AG04449 (cell line): ENCODE measurements at regions not wholly inside any gene's neighbourhood (a gene's known extent, or its start where the extent isn't known, plus 50 kb on each side); places are given as distances from the start of the nearest gene placed in this dataset.

Experiments
- CTCF ChIA-PET: fragments of 350-600 bp; formaldehyde crosslinking; extraction: SDS; loops from one replicate; lab custom pipeline; 2021; ENCODE audit warnings: antibody characterized with exemption; lab: Yijun Ruan, JAX
- POLR2A ChIA-PET: fragments of 400-600, 350-600 bp; formaldehyde crosslinking; extraction: SDS; loops from one replicate; lab custom pipeline; 2020; ENCODE audit warnings: antibody characterized with exemption, inconsistent platforms; lab: Yijun Ruan, JAX
- DNase-seq: peaks from one replicate; pipeline ENCODE4 v3.0.0-alpha.2; 2010; ENCODE audit warnings: low read depth, low spot score
- H3K4me3 ChIP-seq: 2 replicates; pipeline ENCODE4 v1.5.1; 2011; ENCODE audit warnings: low read depth, mild to moderate bottlenecking, control low read depth, low read length
- CTCF ChIP-seq: IDR thresholded peaks from one replicate; pipeline ENCODE4 v1.5.1; 2011; ENCODE audit warnings: mild to moderate bottlenecking, moderate library complexity, low read length, control low read depth, inconsistent platforms; ENCODE audit not compliant: insufficient read depth; ENCODE audit errors: missing control alignments

GRCh38 chr10:65323802-65324201 is 1602.0 kb upstream of the LRRTM3 start:
- TF ChIP-seq CTCF = no peak
- POLR2A ChIA-PET = no interaction called here
- CTCF ChIA-PET = no interaction called here
- no peak overlapping the region for H3K4me3 ChIP-seq
- no peak for DNase-seq

- CTCF ChIA-PET = no interaction called here
- POLR2A ChIA-PET = no interaction called here
- TF ChIP-seq CTCF = no peak
- H3K4me3 ChIP-seq = no peak overlapping the region
- no peak for DNase-seq
These were observed 1599.9 kb upstream of the LRRTM3 start for GRCh38 chr10:65325913-65326312.

GRCh38 chr10:65328486-65328885 is 1597.3 kb upstream of the LRRTM3 start:
- H3K4me3 ChIP-seq = no peak overlapping the region
- no peak for DNase-seq
- no peak for TF ChIP-seq CTCF
- ChIA-PET POLR2A (no interaction called here), CTCF (no interaction called here)

GRCh38 chr10:65335311-65335710 is 1590.5 kb upstream of the LRRTM3 start:
- no peak for DNase-seq
- CTCF ChIA-PET = no interaction called here
- no peak for TF ChIP-seq CTCF
- no peak overlapping the region for H3K4me3 ChIP-seq
- POLR2A ChIA-PET = no interaction called here

GRCh38 chr10:65340340-65340739 is 1585.5 kb upstream of the LRRTM3 start:
- POLR2A ChIA-PET = no interaction called here
- DNase-seq = no peak
- no peak overlapping the region for H3K4me3 ChIP-seq
- CTCF ChIA-PET = no interaction called here
- TF ChIP-seq CTCF = no peak

GRCh38 chr10:65341323-65341925 is 1584.4 kb upstream of the LRRTM3 start:
- DNase-seq = no peak
- POLR2A ChIA-PET = no interaction called here
- H3K4me3 ChIP-seq = no peak overlapping the region
- no peak for TF ChIP-seq CTCF
- CTCF ChIA-PET = no interaction called here
